Aorta (tissue), 5 donors: ENCODE measurements at regions not wholly inside any gene's neighbourhood (a gene's known extent, or its start where the extent isn't known, plus 50 kb on each side); places are given as distances from the start of the nearest gene placed in this dataset.
"Not testable (repeated sequence)": the region's sequence is repeated elsewhere in the genome, so short reads cannot be mapped to it uniquely, and the experiment has no call there.

Source experiments
- ATAC-seq: fragments of 200-7000 bp; cut with Tn5 transposase; one replicate; pipeline ENCODE4 v1.9.1; 2022; ENCODE audit warnings: moderate library complexity; ENCODE audit not compliant: low FRiP score
- DNase-seq, 2 donors: peaks; one replicate each; pipeline ENCODE4 v3.0.0-alpha.2; 2020
- H3K27ac ChIP-seq, 2 donors: one replicate each; pipeline ENCODE4 v1.5.1; 2013; ENCODE audit warnings: low read length in 2 of 2, mild to moderate bottlenecking in 2 of 2, moderate library complexity in 2 of 2, control low read depth in 1 of 2, inconsistent platforms in 1 of 2, low read depth in 1 of 2
- H3K27me3 ChIP-seq, 2 donors: one replicate each; pipeline ENCODE4 v1.6.1; 2013; ENCODE audit warnings: control low read depth in 1 of 2, low read length in 1 of 2, mild to moderate bottlenecking in 1 of 2, moderate library complexity in 1 of 2; ENCODE audit not compliant: insufficient read depth in 2 of 2, control insufficient read depth in 1 of 2
- H3K36me3 ChIP-seq, 2 donors: one replicate each; pipeline ENCODE4 v1.6.1; 2013; ENCODE audit warnings: control low read depth in 1 of 2, low read length in 1 of 2, mild to moderate bottlenecking in 1 of 2; ENCODE audit not compliant: insufficient read depth in 2 of 2, control insufficient read depth in 1 of 2
- H3K4me1 ChIP-seq, 2 donors: one replicate each; pipeline ENCODE4 v1.6.1; 2013; ENCODE audit warnings: low read length in 2 of 2, control low read depth in 1 of 2, mild to moderate bottlenecking in 1 of 2, moderate library complexity in 1 of 2; ENCODE audit not compliant: insufficient read depth in 2 of 2, control insufficient read depth in 1 of 2
- H3K4me3 ChIP-seq, 2 donors: one replicate each; pipeline ENCODE4 v1.5.1; 2013; ENCODE audit warnings: low read length in 2 of 2, control low read depth in 1 of 2, mild to moderate bottlenecking in 1 of 2
- H3K9me3 ChIP-seq: one replicate; pipeline ENCODE4 v1.6.1; 2013; ENCODE audit warnings: mild to moderate bottlenecking, low read length; ENCODE audit not compliant: control insufficient read depth
- WGBS, 2 donors: extraction: QIAGEN DNeasy Blood & Tissue Kit; methylation state at CpG; one replicate each; pipeline ENCODE4 v1.1.7; 2013; 5-methylcytosine and 5-hydroxymethylcytosine counted together
- intact Hi-C, 2 donors: fragments of 100-400 bp; cut with DNase I; formaldehyde crosslinking; loops; one replicate each; pipeline versions ENCODE4 v1.14.2 to v1.15.0; 2022
- donor health status: healthy with polysubstance abuse.
- donor health status: Bipolar disorder and iron deficiency.
- donor health status: DM: no; HTN: no; CAD: no.
- donor health status: DM: no; HTN: no; CAD: no.
- donor health status: DM: yes; HTN: yes; CAD: no.

DNA sequence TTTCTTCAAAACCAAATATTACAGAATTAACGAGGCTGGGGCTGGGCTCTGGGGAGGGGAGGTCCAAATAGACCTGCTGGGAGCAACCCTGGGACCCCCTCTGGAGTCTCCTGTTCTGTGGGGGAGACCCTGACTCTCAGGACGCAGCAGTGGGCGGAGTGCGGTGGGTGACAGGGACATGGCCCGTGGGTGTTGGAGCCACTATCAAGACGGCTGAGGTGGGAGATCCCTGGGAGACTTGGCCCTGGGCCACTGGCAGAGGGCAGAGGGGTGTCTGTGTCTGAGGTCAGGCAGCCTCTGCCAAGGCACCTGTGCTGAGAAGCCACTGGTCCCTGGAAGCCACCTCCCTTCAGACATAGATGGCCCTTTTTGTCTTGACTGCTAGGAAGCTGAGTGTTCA, 79.5 kb upstream of the CTDP1 start:
- Histone ChIP-seq H3K27me3 (no peaks in the 10 kb centered on the region), H3K4me1 (no peaks in the 10 kb centered on the region), H3K4me3 (no peak overlapping the region), H3K27ac (no peak overlapping the region), H3K36me3 (no peaks in the 10 kb centered on the region), H3K9me3 (peaks cover 2% of the 10 kb centered on the region)
- ATAC-seq (no peak), DNase-seq (peak in 1 of 2 donors; percentile 59)
- 85 to 87% methylated on average over 6 of the region's 6 CpGs for WGBS, 2 donors
- intact Hi-C loops = no loop called here

DNA sequence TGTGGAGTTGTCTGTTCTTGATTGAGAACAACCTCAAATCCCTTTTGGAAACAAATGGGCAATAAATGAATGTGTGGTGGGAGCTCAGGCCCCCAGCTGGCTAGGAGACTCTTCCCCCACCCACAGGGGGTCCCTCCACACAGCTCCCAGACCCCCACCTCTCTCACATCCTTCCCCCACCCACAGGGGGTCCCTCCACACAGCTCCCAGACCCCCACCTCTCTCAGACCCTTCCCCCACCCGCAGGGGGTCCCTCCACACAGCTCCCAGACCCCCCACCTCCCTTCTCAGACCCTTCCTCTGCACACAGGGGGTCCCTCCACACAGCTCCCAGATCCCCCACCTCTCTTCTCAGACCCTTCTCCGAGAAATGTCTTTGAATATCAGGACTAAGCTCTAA, 79.0 kb upstream of the CTDP1 start:
- H3K4me1 ChIP-seq = no peaks in the 10 kb centered on the region
- ATAC-seq (no peak), DNase-seq (no peak)
- 88 to 93% methylated on average over 2 of the region's 2 CpGs for WGBS, 2 donors
- no peaks in the 10 kb centered on the region for H3K27me3 ChIP-seq
- intact Hi-C loops = no loop called here
- no peak overlapping the region for H3K27ac ChIP-seq
- no peak overlapping the region for H3K4me3 ChIP-seq
- peaks cover 2% of the 10 kb centered on the region for H3K9me3 ChIP-seq
- H3K36me3 ChIP-seq = no peaks in the 10 kb centered on the region

DNA sequence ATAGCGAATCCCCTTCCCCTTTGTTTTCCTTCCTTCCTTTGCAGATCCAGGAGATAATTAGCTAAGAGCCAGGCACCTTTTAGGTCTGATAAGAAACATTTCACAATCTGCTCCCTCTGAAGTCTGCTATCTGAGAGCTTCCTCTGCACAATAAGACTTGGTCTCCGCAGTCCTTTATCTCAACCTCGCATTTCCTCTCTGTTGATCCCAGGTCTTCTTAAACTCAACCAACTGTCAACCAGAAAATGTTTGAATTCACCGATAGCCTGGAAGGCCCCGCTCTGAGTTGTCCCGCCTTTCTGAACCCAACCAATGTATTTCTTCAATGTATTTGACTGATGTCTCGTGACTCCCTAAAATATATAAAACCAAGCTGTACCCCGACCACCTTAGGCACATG, 78.4 kb upstream of the CTDP1 start:
- Histone ChIP-seq H3K4me1 (no peaks in the 10 kb centered on the region), H3K4me3 (no peak overlapping the region), H3K36me3 (no peaks in the 10 kb centered on the region), H3K27me3 (no peaks in the 10 kb centered on the region), H3K9me3 (no peaks in the 10 kb centered on the region), H3K27ac (no peak overlapping the region)
- intact Hi-C loops = no loop called here
- WGBS, 2 donors = 83 to 89% methylated on average over 8 of the region's 8 CpGs
- DNase-seq = peak in 1 of 2 donors; percentile 7
- no peak for ATAC-seq

DNA sequence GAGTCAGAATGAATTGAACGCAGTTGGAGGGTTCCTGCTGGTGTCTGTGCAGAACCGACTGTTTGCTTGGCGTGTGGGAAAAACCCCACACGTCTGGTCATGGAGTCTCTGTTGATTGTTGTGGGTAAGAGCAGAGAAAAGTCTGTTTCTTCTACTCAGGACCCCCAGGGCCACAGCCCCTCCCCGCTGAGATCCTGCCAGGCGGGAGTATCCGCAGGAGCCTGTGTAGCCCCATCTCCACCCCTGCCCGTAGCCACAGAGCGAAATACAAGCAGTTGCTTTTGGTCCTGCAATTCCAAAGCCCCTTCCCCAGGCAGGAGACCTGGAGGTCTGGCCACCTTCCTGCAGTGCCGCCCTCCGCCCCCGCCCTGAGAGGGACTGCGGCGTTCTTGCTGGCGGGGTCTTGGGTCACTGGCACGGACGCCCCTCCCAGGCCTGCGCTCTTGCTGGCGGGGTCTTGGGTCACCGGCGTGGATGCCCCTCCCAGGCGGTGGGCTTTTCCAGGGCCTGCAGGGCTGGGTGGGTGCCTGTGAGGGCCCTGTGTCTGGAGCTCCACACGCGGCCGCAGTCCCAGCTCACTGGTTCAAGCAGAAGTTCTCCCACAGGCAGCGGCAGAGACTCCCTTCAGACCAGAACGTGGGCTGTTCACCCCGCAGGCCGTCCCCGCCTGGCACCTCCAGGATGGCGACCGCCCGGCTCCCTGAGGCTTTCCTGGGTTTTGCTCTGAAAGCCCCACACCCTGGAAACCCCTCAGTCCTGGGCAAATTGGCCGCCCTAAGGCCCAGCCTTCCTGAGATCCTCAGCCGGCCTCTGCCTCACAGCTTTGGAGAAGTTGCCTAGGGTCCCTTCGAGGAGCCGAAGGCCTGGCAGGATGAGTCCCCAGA, 76.0 kb upstream of the CTDP1 start:
- Histone ChIP-seq H3K27ac (no peak overlapping the region), H3K4me3 (no peak overlapping the region), H3K4me1 (no peaks in the 10 kb centered on the region), H3K9me3 (no peaks in the 10 kb centered on the region), H3K27me3 (no peaks in the 10 kb centered on the region), H3K36me3 (no peaks in the 10 kb centered on the region)
- DNase-seq (peak in 1 of 2 donors; percentile 61), ATAC-seq (no peak)
- intact Hi-C loops = no loop called here
- 94 to 96% methylated on average over 36 to 37 of the region's 37 CpGs for WGBS, 2 donors

DNA sequence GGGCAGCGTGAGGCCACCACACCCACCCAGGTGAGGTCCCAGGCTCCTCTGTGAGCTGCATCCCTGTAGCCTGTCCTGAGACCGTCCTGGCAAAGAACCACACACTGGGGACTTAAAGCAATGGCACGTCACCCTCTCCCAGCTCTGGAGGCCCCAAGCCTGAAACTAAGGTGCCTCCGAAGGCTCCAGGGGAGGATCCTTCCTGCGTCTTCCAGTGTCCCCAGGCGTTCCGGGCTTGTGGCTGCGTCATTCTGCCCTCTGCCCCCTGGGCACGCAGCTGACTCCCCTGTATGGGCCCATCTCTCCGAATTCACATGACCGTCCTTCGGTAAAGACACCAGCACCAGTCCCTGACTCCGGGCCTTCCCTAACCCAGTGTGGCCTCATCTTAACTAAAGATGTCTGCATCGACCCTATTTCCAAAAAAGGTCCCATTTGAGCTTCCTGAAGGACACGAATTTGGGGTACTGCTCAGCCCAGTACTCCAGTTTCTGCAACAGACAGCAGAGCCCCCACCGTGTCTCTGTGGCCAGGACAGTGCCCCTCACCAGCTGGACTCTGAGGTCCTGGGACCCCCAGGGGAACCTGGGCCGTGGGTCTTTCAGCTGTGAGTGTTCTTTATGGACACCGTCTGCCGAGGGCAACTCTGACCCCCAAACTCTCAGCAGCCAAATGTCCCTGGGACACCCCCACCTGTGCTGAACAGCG, 75.2 kb upstream of the CTDP1 start:
- no peaks in the 10 kb centered on the region for H3K9me3 ChIP-seq
- intact Hi-C loops = no loop called here
- peak; percentile 33 to 60 for DNase-seq
- no peaks in the 10 kb centered on the region for H3K4me1 ChIP-seq
- no peaks in the 10 kb centered on the region for H3K36me3 ChIP-seq
- WGBS, 2 donors = 95 to 96% methylated on average over 20 of the region's 20 CpGs
- no peak overlapping the region for H3K27ac ChIP-seq
- no peaks in the 10 kb centered on the region for H3K27me3 ChIP-seq
- ATAC-seq = no peak
- H3K4me3 ChIP-seq = no peak overlapping the region

DNA sequence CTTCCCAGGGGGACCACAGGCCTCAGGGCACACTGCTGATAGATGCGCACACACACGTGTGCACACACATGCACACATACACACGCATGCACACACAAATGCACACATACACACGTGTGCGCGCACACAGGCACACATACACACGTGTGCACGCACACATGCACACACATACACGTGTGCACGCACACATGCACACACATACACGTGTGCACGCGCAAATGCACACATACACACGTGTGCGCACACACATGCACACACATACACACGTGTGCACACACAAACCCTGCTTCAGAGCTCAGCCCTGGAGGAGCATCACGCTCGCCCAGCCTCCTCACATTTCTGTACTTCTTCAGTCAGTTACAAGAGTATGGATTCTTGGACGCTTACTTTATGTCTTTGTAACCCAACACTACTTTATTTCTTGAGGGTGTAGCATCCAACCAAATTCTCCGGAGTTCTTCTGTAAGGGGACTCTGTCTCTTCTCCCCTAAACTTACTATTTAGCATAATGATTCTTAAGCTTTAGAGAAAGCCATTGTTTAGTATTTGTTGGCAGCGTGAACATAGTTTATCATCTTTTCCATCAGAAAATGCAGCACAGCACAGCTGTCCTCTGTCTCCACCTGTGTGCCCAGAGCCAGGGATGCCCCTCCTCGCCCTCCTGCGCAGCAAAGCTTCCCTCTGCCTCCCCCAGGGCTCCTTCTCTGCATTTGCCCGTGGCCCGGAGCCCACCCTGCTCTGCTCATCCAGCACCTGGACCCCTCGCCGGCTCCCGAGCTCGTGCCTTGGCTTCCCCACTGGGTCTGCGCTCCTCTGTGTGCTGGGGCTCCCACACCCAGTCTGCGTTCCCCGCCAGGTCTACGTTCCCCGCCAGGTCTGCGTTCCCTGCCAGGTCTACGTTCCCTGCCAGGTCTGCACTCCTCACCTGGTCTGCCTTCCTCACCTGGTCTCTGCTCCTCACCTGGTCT, 74.4 kb upstream of the CTDP1 start:
- H3K27ac ChIP-seq = no peak overlapping the region
- H3K27me3 ChIP-seq = no peaks in the 10 kb centered on the region
- ATAC-seq = no peak
- H3K4me3 ChIP-seq = no peak overlapping the region
- H3K4me1 ChIP-seq = no peaks in the 10 kb centered on the region
- H3K9me3 ChIP-seq = no peaks in the 10 kb centered on the region
- DNase-seq = peak; percentile 34 to 50
- no peaks in the 10 kb centered on the region for H3K36me3 ChIP-seq
- intact Hi-C loops = no loop called here
- 91% methylated on average over 36 of the region's 36 CpGs for WGBS, 2 donors

DNA sequence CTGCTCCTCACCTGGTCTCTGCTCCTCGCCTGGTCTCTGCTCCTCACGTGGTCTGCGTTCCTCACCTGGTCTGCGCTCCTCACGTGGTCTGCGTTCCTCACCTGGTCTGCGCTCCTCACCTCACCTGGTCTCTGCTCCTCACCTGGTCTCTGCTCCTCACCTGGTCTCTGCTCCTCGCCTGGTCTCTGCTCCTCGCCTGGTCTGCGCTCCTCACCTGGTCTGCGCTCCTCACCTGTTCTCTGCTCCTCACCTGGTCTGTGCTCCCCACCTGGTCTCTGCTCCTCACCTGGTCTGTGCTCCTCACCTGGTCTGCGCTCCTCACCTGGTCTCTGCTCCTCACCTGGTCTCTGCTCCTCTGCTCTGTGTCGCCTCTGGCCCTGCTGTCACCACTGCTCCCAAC, 73.5 kb upstream of the CTDP1 start:
- WGBS, 2 donors = 89 to 92% methylated on average over 13 of the region's 13 CpGs
- ATAC-seq, H3K4me1 ChIP-seq, H3K27ac ChIP-seq, H3K9me3 ChIP-seq, intact Hi-C loops, H3K4me3 ChIP-seq, H3K27me3 ChIP-seq, H3K36me3 ChIP-seq: not testable (repeated sequence)
- peak in 1 of 2 donors; percentile 33 for DNase-seq

DNA sequence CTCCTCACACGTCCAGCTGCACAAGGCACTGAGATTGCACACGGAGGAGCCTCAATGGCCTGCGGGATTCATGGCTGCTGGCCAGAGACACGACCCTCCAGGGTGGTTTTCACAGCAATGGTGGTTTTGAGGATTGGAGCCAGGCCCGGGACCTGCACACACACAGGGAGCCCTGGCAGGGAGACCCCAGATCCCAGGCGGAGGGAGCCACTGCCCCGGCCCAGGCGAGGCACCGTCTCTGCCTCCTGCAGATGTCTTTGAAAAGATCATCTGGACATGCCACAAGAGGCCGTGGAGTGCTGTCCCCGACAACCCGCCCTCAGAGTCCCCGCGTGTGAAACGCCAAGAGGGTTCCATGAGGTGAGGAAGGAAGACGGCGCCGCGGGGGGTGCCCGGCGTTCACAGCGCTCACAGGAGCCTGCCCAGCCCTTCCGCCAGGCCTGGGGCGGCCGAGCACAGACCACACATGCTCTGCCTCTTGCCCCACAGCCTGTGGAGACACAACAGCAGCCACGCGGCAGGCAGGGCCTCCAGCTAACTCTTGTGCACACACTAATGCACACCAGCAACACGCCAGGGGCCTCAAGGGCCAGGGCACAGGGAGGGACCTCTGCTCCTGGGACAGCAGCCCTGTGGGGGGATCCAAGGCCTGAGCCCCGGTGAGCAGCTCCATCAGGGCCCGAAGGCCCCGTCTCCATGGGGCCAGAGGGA, 72.8 kb upstream of the CTDP1 start:
- H3K27me3 ChIP-seq = no peaks in the 10 kb centered on the region
- 92% methylated on average over 30 to 31 of the region's 31 CpGs for WGBS, 2 donors
- no peaks in the 10 kb centered on the region for H3K9me3 ChIP-seq
- DNase-seq (peak in 1 of 2 donors; percentile 56), ATAC-seq (no peak)
- no peaks in the 10 kb centered on the region for H3K36me3 ChIP-seq
- H3K4me3 ChIP-seq = no peak overlapping the region
- no peak overlapping the region for H3K27ac ChIP-seq
- intact Hi-C loops = no loop called here
- H3K4me1 ChIP-seq = no peaks in the 10 kb centered on the region
